HG02852 (cell line): ENCODE measurements at regions not wholly inside any gene's neighbourhood (a gene's known extent, or its start where the extent isn't known, plus 50 kb on each side); places are given as distances from the start of the nearest gene placed in this dataset.
"Not testable (repeated sequence)": the region's sequence is repeated elsewhere in the genome, so short reads cannot be mapped to it uniquely, and the experiment has no call there.

Experiments
- ATAC-seq: cut with Tn5 transposase; IDR thresholded peaks from one replicate; pipeline ENCODE4 v1.9.1; 2021; ENCODE audit warnings: mild to moderate bottlenecking, moderate library complexity; ENCODE audit not compliant: unreplicated experiment

DNA sequence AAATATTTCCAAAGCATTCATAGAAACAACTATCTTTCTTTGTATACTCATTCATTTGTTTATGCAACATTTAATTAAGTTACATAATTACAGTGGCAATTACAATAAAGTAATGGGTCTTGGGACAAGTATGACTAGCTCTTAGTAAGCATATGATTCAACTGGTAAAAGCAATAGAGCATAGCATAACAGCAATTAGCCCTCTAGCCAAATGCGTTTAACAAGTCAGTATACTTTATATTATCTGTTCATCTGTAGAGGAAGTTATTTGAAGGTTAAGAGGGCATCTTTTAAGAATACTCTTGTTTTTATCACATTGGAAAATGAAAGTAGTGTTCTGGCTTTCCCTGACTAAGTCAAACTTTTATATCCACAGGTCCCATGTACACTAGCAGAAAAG lies 198.1 kb upstream of the UGT8 start:
- ATAC-seq: no peak

DNA sequence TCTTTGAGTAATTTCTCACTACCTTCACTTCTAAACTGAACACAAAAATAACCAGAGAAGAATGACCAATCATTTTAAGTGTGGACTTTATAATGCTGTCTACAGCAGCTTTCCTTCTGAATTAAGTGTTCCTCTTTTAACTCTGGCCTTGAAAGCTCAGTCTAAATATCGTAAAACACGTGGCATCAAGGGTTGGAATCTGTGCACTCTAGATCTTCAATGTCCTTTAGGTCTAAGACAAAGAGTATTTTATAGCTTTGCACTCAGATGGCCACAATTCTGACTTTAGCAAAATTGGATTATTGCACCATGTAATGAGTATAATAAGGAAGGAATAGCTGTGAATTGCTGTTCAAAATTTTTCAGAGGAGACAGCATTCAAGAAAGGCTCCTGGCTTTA lies 197.1 kb upstream of the UGT8 start:
- ATAC-seq: no peak

DNA sequence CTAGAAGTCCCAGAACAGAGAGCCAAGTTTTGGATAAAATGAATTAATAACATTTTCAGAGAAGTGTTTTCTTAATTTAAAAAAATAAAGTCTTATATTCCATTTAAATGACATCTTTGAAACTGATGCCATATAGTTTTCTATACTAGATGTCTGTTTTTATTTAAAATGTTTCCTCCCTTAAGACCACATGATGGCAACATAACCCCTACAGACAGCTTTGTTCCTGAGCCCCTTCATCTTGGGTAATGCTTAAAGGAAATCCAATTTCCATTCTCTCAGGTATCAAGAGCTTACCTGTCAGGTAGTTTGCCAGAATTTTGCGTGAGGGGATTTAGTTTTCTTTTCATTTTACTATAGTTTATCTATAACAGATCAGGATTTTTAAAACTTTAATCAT lies 181.4 kb upstream of the UGT8 start:
- ATAC-seq: no peak

DNA sequence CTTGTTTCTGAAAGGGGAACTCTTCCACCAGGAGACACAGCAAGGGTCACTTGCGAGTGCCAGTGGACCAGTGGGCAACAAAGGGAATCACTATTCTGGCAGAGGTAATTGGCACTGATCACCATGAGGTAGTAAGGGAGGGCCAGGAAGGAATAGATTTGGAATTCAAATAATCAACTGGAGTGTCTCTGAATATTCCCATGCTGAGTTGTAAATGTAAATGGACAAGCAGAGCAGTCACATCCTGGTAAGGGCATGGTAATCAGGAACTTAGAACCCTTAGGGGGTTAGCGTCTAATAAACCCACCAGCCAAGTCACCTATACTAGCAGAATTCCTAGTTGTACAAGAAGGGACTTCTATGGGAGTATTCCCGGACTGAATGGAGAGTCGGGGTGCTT lies 178.5 kb upstream of the UGT8 start:
- ATAC-seq: no peak

DNA sequence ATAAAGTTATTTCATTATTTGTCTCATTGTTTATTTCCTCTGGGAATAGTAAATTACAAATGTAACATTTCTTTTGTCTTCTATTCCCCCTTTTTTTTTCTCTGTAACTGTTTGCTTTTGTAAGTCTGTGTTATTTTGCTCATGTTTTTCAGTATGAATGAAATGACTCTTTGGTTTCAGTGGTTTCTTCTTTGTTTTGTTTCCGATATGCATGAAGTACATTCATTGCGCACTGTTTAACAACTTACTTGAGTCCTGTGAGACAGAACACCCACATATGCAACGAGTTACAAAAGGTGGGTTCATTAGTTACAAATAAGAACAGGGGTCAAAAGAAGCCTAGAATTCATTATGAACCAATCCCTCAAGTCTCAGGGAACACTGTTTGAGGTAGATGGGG lies 175.0 kb upstream of the UGT8 start:
- ATAC-seq: peak; percentile 100

DNA sequence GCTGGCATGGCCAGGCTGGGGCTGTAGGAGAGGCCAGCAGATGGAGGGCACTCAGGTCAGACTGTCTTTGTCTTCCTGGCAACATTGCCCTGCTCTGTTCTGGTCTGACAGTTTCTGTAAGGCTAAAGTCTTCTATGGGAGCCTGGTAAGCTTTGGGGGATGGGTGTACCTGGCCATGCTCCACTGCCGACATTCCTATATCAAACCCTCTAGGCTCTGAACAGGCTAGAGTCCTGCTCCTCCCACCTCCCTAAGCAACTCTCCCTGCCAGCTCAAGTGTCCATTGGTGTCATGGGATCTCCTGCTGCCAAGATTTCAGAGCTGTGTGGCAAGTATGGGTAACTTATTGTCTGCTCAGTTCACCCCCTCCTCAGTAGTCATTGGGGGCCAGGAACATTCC lies 163.5 kb upstream of the UGT8 start:
- no peak for ATAC-seq

DNA sequence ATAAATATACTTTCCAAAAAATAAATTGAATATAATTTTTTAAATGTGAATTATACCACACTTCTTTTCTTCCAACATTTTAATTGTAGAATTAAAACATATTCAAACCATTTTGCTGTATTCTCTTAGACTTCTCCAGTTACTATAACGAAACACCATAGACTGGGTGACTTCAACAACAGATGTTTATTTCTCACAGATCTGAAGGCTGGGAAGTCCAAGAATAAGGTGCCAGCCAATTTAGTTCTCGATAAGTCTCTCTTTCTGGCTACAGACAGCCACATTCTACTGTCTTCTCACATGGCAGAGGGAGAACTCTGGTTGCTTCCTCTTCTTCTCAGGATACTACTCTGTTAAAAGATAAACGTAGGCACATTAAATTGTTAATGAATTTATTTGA lies 155.8 kb upstream of the UGT8 start:
- ATAC-seq: no peak

DNA sequence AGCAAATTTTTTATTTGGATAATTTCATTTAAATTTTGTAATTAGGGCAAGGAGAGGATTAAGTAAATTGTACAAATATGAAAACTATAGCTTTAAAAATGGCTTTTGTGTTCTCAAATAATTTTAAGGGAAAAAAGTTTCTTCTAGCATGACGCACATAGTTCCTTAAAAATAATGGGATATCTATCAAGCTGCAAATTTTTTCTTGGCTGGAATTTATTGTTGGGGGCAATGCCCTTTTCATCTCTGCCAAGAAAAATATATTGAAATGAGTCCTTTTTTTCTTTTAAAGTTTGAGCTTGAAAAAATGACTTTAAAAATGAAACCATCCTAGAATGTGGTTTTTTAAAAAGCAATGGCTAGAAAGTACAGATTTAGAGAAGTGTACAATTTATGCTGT lies 154.4 kb upstream of the UGT8 start:
- no peak for ATAC-seq

DNA sequence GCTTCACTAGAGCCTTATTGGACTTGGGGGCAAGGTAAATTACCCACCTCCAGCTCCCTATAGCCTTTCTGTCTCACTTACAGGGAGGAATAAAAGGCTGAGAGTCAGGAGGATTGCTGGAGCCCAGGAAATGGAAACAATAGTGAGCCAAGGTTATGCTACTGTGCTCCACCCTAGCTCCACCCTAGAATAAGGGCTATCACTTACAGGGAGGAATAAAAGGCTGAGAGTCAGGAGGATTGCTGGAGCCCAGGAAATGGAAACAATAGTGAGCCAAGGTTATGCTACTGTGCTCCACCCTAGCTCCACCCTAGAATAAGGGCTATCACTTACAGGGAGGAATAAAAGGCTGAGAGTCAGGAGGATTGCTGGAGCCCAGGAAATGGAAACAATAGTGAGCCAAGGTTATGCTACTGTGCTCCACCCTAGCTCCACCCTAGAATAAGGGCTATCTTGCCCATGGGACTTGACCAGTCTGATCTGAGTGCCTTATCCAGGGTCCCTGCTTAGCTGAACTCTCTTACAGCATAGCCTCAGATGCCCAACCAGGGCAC lies 150.6 kb upstream of the UGT8 start:
- not testable (repeated sequence) for ATAC-seq

DNA sequence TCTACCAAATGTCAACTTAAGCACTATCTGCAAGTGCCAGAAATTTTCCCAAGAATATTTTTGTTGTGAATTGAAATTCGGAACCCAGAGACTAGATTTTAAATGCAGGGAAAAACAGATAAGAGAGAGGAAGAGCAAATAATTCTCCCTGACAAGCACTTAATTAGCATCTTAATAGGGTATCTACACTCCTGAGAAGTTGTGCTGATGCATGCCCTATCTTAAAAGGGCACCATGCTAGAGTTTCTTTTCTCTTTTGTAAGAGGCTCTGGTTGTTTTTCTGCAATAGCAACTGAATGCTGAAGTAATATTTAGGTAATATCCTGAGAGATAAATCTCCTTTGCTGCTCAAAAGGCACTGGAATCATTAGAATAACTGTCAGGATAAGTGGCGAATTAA lies 139.9 kb upstream of the UGT8 start:
- no peak for ATAC-seq

DNA sequence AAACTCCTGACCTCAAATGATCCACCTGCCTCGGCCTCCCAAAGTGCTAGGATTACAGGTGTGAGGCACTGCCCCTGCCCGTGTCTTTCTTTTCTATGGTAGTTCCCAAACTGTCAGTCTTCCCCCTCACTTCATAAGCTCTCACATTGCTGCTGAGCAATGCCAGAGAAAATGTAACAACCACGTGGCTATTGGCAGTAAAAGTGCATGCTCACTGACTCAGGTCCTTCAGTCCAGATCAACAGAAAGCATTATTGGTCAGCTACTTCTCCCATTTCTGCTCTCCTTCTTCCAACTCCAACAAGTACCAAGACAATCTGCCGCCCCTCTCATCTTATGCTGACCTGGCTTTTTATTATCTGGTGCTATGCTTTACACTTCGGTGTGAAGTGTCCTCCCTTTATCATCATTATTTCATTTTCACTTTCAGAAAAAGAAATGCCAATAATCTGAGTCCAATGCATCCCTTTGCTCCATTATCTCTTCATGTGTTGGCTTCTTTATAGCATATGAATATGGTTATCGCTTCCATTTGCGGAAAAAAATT lies 133.8 kb upstream of the UGT8 start:
- no peak for ATAC-seq

DNA sequence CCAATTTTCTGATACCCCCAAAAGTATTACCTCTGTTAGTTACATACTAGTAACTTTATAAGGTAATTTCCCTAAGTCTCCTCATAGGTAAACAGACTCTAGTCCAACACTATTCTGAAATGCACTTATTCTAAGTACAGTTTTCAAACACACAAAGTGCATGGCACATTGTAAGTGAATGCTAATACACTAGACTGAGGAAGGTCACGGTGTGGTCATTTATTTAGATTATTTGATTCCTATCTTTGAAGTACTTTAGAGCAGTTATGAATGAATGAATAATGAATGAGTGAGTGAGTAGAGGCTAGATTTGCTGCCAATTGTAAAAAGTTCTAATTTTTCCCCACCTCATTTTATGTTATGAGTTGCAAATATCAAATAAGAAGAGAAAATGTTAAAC lies 132.8 kb upstream of the UGT8 start:
- ATAC-seq: no peak

DNA sequence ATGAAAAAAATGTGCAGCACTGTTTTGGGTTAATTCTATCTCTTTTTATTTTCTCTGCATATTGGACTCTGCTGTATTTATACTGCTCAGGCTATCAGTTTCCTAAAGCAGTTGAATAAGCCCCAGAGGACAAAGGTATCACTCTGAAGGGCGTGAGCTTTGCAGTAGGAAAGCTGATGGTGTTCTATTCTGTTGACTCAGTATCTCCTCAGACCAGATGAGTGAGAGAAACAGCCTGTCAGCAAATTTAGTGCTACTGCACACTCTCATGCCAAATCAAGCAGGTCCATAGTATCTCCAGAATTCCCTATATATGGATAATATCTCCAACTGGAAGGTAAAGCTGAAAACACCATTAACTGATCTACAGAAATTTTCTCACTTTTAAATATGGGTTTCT lies 132.3 kb upstream of the UGT8 start:
- ATAC-seq: no peak

DNA sequence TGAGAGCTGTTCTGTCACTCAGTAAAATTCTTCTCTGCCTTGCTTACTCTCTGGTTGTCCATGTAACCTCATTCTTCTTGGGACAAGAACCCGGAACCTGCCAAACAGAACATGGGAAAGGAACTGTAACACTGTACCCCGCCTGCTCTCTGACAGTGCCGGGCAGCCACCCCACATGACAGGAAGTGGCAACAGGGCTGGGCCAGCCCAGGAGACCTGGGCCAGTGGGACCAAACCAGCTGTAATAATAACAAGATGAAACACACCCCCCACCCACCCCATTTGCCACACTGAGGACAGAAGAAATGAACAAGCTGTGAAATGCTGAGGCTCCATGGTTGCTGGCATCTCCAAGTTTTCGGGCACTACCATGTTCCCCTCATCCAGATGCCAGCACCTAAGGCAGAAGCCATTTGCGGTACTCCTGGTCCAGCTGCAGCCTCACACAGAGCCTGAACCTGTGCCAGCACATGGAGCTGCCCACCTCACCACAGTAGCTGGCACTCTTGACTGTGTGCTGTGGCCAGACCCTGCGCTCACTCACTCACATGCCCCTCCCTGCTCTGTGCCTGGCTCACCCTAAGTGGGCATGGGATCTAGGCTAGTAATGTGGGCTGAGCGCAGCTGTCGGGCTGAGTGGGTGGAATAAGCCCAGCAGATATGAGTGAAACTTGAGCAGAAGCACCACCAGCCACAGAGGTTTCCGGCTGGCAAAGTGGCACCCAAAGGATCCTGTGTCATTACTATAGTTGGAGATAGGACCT lies 126.2 kb upstream of the UGT8 start:
- no peak for ATAC-seq

DNA sequence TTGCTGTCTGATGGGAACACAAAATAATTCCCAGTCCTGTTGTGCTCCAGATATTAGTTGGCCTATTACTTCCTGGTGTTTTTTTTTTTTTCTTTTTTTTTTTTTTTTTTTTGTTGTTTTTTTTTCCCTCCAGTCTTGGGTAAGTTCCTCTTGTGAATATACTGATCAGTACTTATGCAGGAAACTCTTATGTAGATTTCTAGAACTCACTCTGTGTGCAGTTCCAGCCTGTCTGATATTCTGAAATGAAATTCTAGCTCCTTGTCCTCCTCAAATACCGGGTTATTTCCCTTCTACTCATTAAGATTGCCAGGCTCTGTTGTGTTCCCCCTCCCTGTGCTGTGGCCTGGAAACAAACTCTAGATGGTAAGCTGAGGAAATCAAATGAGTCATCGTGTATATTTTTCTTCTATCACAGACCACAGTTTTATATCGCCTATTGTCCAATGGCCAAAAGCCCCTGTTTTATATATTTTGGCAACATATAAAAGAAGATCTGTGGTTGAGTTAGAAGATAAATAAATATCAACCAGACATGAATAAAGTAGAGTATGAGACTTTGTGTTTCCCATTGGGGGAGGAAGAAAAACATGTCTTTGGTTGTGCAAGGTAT lies 124.3 kb upstream of the UGT8 start:
- ATAC-seq: no peak

DNA sequence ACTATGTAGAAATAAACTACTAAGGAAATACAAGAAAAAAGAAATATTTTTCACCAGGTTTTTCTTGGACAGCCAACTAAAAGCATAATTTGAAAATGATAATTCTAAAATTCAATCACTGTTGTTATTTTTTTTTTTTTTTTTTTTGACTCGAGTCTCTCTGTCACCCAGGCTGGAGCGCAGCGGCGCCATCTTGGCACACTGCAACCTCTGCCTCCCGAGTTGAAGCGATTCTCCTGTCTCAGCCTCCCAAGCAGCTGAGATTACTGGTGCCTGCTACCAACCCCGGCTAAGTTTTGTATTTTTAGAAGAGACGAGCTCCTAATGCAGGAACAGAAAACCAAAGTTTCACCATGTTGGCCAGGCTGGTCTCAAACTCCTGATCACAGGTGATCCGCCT lies 122.3 kb upstream of the UGT8 start:
- no peak for ATAC-seq

DNA sequence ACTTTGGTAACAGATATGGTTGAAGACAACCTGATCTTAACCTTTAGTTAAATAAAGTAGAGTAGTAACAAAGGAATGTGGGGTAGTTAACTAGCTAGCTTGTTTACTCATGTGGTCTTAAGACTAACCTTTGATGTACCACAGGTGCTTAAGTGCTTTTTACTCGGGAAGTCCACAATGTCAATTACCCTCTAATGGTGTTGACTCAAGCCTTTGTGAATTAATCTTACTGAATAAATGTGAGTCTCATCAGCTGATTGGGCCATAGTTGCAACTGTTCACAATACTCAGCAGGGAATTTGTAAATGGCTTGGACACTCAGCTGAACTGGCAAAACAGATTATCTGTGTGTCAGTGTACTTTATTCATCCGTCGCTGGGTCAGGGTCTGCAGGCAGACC lies 119.0 kb upstream of the UGT8 start:
- ATAC-seq: no peak

DNA sequence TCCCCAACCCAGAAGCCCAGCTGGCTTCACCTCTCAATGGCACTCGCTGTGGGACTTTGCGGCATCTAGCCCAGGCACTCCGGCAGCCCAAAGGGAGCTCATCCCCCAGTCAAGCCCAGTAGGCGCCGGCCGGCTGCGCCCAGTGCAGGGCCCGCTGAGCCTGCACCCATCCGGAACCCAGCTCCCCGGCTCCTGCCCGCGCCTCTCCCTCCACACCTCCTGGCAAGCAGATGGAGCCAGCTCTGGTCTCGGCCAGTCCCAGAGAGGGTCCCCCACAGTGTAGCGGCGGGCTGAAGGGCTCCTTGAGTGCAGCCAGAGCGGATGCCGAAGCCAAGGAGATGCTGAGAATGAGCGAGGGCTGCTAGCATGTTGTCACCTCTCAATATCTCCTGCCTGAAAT lies 116.8 kb upstream of the UGT8 start:
- no peak for ATAC-seq

DNA sequence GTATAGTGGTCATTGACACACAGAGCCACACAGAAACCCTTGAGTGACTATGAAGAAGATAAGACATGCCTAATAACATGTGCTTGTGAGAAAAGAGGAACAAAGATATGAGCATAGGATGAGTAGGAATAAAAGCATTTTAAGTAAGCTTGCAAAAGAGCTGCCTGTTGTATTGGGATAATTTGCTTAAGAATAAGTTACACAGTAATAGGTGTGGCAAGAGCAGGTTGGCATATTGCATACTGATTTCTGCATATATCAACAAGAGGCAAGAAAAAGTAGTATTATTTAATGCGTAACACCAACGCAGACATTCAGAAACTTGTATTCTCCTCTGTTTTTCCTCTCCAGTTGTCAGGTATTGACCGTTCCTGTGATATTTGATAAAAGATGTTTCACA lies 111.5 kb upstream of the UGT8 start:
- no peak for ATAC-seq

DNA sequence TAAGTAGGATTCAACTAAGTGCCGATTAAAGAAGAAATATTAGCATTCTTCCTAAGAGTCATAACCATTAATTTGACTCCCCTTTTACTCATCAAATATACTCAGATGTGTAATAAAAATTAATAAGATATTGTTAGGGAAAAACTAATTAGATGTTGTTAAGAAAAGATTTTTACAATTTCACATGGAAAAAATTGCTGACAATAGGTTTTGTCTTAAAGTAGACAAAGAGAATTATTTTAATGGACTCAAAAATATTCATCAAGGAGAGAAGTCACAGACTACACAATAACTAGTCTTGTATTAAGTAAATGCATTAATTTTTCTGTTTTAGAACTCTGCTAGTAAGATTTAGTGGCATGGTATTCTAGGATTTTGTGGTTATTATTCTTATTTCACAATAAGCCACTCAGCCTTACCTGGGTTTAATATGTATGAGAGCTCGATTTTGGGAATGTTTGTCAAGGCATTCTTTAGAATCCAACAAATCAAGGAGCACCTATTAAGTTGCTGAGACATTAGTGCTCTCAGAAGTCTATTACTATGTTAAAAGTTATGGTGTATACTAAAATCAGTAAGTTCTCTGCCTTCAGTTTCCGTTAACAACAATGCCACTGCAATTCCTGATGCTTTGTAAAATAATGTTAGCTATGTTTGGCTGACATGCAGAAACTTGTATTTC lies 110.2 kb upstream of the UGT8 start:
- ATAC-seq: no peak

DNA sequence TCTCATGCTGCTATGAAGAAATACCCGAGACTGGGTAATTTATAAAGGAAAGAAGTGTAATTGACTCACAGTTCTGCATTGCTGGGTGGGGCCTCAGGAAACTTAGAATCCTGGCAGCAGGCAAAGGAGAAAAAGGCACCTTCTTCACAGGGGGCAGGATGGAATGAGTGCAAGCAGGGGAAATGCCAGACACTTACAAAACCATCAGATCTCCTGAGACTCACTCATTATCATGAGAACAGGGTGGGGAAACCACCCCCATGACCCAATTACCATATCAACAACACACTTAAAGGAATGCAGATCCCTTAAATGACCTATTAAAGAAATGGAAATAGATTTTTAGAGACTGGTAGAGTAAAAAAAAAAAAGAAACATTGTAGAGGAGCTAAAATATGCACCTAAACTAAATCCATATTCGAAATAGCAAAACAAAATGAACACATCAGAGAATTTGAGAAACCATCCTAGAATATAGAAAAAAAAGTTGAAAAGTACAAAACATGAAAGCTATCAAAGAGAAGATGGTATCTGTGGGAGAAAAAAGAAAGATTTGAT lies 104.3 kb upstream of the UGT8 start:
- no peak for ATAC-seq
